GM19438 (cell line): ENCODE measurements at regions not wholly inside any gene's neighbourhood (a gene's known extent, or its start where the extent isn't known, plus 50 kb on each side); places are given as distances from the start of the nearest gene placed in this dataset.
"Not testable (repeated sequence)": the region's sequence is repeated elsewhere in the genome, so short reads cannot be mapped to it uniquely, and the experiment has no call there.

ENCODE experiments used
- ATAC-seq: cut with Tn5 transposase; IDR thresholded peaks from one replicate; pipeline ENCODE4 v1.9.1; 2021; ENCODE audit warnings: low read depth; ENCODE audit not compliant: unreplicated experiment

GRCh38 chr17:34038786-34039185 is 216.3 kb upstream of the CCL2 start:
- ATAC-seq = not testable (repeated sequence)

- not testable (repeated sequence) for ATAC-seq
Measured at GRCh38 chr17:34039213-34039612, 215.9 kb upstream of the CCL2 start.

- not testable (repeated sequence) for ATAC-seq
Measured at GRCh38 chr17:34039759-34040555, 215.1 kb upstream of the CCL2 start.

GRCh38 chr17:34045990-34046389 is 209.1 kb upstream of the CCL2 start:
- no peak for ATAC-seq

- ATAC-seq = no peak
Measured at GRCh38 chr17:34051046-34051445, 204.0 kb upstream of the CCL2 start.

GRCh38 chr17:34054495-34054894 is 200.6 kb upstream of the CCL2 start:
- no peak for ATAC-seq

GRCh38 chr17:34055606-34056005 is 199.5 kb upstream of the CCL2 start:
- no peak for ATAC-seq

GRCh38 chr17:34059423-34060220 is 195.5 kb upstream of the CCL2 start:
- ATAC-seq = no peak

DNA sequence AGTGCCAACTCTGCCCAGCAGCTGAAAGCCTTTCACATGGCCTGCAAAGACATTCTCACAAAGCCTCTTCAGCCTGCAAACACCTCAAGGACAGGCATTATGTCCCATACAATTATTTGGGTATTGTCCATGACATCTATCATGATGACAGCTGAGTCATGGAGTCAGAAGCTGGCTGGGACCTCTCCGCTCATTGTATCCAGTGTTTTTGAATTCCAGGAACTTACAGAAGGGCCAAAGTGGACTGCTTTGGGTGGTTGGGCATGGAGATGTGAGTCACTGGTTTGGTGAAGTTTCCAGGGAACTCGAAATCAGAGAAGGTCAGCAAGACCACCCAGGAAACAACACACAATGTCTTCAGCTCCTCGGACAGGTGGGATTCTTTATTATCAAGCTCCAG is 188.6 kb upstream of the CCL2 start:
- ATAC-seq = no peak

DNA sequence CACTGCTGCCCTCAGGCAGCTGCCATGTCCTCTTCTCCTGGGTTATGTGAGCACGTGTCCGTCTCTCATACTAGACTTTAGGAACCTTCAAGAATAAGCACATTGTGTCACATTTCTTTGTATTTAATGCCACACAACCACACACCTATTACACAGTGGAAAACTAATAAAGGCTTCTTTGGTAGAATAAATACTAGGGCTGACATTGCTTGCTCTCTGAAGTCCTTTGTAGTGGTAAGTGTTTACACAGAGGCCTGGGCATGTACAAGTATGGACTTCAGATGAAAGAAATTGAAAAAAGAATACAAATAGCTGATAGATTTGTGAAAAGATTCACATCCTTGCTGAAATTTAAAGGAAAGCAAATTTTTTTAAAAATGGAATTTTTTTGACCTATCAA is 188.1 kb upstream of the CCL2 start:
- no peak for ATAC-seq

DNA sequence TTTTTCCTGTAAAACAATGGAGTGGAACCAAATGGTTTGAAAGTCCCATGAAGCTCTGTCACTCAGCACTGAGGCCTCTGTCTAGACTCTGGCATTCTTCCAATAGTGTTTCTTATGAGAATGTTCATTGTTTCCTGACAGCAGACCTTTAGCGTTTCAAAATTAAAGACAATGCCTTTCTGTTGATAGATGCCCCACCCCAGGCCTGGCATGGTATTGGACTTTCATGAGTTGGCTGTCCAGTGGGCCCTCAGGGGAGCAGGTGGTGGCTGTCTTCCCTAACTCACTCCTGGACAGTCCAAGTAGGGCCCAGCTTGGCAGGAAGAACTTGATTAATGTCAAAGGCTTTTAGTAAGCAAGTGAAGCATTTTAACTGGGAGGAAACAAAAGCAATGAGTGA is 186.5 kb upstream of the CCL2 start:
- ATAC-seq = no peak

GRCh38 chr17:34070712-34071111 is 184.4 kb upstream of the CCL2 start:
- no peak for ATAC-seq

DNA sequence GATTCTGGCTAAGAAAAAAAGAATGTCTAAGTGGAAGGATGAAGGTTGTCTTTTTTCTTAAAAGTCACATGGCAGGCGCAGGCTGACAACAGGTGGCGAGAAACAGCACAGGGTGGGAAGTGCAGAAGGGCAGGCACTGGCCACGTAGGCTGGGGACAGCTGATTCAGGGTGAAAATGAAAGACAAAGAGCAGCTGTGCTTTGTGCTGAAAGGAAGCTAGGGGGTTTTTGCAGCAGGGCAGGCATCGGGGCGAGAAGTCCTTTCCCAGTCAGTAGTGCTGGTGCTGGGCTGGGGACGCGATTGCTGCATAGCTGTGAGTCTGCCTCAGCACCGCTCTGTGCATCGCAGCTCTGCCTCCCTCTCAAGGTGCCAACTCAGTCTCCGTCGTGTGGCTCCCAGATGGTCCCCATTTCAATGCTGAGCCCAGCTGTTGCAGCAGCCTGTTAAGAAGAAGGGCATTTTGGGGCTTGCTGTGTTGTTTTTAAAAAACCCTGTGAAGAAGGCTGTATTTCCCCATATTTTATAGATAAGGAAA is 183.1 kb upstream of the CCL2 start:
- no peak for ATAC-seq

- ATAC-seq = no peak
Measured at GRCh38 chr17:34075076-34075475, 180.0 kb upstream of the CCL2 start.

- ATAC-seq = no peak
Measured at GRCh38 chr17:34076743-34077631, 178.1 kb upstream of the CCL2 start.

DNA sequence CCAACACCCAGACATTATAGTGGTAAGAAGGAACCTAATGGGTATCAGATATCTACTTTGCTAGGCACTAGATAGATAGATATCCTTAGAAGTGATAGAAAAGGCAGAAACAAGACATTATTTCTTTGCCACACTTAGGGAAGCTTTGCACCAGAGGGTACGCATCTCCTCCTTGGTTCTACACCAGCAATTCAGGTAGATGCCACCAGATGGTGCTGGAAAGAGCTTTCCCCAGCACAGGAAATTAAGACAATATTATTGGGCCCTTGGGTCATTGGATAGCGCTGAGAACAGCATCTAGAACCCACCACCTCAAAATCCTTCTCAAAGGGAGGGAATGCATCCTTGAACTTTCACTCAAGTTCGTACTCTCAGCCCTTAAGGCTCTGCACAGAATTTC is 173.8 kb upstream of the CCL2 start:
- ATAC-seq = no peak

- ATAC-seq = no peak
Measured at GRCh38 chr17:34082404-34082803, 172.7 kb upstream of the CCL2 start.

DNA sequence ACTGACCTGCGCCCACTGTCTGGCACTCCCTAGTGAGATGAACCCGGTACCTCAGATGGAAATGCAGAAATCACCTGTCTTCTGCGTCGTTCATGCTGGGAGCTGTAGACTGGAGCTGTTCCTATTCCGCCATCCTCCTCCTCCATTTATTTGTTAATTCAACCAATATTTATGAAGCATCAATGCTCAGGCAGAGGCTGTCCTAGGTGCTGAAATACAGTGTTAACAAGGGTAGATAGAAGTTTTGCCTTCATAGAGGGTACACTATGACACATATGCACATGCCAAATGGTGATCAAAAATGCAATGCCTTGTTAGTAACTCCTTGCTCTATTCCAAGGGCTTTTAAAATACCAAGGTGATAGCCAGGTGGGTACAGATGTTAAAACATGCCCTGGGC is 166.0 kb upstream of the CCL2 start:
- ATAC-seq = not testable (repeated sequence)

DNA sequence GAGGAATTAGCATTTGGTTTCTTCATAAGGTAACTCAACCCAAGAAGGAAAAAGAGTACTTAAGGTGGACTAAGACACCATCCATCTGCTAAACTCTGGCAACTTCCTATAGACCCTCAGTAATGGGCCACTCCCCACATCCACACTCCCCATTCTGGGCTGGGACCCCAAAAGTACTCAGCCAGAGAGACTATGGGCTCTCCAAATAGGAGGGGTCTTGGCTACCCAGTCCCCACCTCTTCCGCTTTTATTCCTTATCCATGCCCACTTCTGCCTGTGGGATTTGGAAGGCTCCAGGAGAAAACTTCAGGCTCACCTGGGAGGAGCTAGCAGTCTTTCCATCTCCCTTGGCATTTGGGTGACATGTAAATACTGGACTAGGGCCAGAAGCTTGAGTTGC is 164.5 kb upstream of the CCL2 start:
- no peak for ATAC-seq

DNA sequence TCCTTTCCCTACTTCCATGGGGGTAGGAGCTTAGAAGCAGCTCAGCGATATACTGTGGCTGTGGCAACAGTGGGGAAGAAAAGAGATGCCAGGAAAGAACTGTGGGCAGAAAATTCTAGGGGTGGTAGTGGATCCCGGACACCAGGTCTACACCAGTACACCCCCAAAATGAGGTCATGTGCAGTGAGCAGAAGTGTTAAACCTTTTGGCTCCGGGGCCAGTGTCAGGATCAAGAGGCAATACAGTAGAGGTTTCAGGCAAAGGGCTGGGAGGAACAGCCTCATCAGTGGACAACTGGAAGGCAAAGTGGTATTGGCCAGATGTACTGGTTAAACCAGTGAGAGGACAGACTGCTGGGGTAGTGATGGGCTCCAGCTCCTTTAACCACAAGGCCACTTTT is 163.1 kb upstream of the CCL2 start:
- no peak for ATAC-seq

- ATAC-seq = no peak
Measured at GRCh38 chr17:34095106-34095505, 160.0 kb upstream of the CCL2 start.
